BLaER1 treated with 17β-estradiol and CSF1 and Interleukin-3, amounts not matched to agents 10 nM and 100 nM (cell line): ENCODE measurements at regions not wholly inside any gene's neighbourhood (a gene's known extent, or its start where the extent isn't known, plus 50 kb on each side); places are given as distances from the start of the nearest gene placed in this dataset.

Experiments
- H3K27ac ChIP-seq, 11 experiments: shearing (Covaris generic); formaldehyde crosslinking; 2 replicates each; pipeline ENCODE4 v1.8.1; 2022
- H3K27me3 ChIP-seq, 11 experiments: shearing (Covaris generic); formaldehyde crosslinking; 2 replicates each; pipeline ENCODE4 v1.8.1; 2022
- H3K36me3 ChIP-seq, 11 experiments: shearing (Covaris generic); formaldehyde crosslinking; 2 replicates each; pipeline ENCODE4 v1.8.1; 2022
- H3K4me1 ChIP-seq, 10 experiments: shearing (Covaris generic); formaldehyde crosslinking; 2 replicates each; pipeline ENCODE4 v1.8.1; 2022
- H3K4me2 ChIP-seq, 11 experiments: shearing (Covaris generic); formaldehyde crosslinking; 2 replicates each; pipeline ENCODE4 v1.8.1; 2022
- H3K4me3 ChIP-seq, 10 experiments: shearing (Covaris generic); formaldehyde crosslinking; 2 replicates each; pipeline ENCODE4 v1.8.1; 2022
- H3K9ac ChIP-seq, 11 experiments: shearing (Covaris generic); formaldehyde crosslinking; 2 replicates each; pipeline ENCODE4 v1.8.1; 2022
- H3K9me3 ChIP-seq, 11 experiments: shearing (Covaris generic); formaldehyde crosslinking; replicated peaks in 1 of 11; 2 replicates each; pipeline ENCODE4 v1.8.1; 2022
- H4K20me1 ChIP-seq, 11 experiments: shearing (Covaris generic); formaldehyde crosslinking; 2 replicates each; pipeline ENCODE4 v1.8.1; 2022
- Cebpa-rat ChIP-seq, 11 experiments: shearing (Covaris generic); IDR thresholded peaks; 2 replicates each; pipeline ENCODE4 v1.8.1; 2022

- peaks cover 27 to 98% (median 51%) of the 10 kb centered on the region in 10 experiments for H3K4me1 ChIP-seq
- peaks cover 18 to 45% (median 40%) of the 10 kb centered on the region in 11 experiments for H3K27me3 ChIP-seq
- peaks cover 0 to 63% (median 4%) of the 10 kb centered on the region in 11 experiments; a peak in 10 of 22 replicates for H4K20me1 ChIP-seq
- peaks cover 0 to 22% (median 0%) of the 10 kb centered on the region in 11 experiments; a peak in 6 of 22 replicates for H3K36me3 ChIP-seq
- H3K4me3 ChIP-seq, result peak overlapping the region in 3 of 10 experiments; percentile 53 to 70 (median 62); a peak in 4 of 20 replicates
- H3K4me2 ChIP-seq, result peak overlapping the region in 10 of 11 experiments; percentile 6 to 98 (median 90); a peak in 18 of 22 replicates
- peaks cover 0 to 8% (median 6%) of the 10 kb centered on the region in 11 experiments; a peak in 5 of 22 replicates for H3K9me3 ChIP-seq
- TF ChIP-seq Cebpa-rat (IDR thresholded peaks at IDR 0.05), result no peak
- H3K9ac ChIP-seq, result peak overlapping the region in 3 of 11 experiments; percentile 78 to 93 (median 88); a peak in 6 of 22 replicates
- peak overlapping the region in 3 of 11 experiments; percentile 58 to 89 (median 86); a peak in 6 of 22 replicates for H3K27ac ChIP-seq
Observed at GRCh38 chr1:9179463-9180110, 50.7 kb upstream of the GPR157 start.

DNA sequence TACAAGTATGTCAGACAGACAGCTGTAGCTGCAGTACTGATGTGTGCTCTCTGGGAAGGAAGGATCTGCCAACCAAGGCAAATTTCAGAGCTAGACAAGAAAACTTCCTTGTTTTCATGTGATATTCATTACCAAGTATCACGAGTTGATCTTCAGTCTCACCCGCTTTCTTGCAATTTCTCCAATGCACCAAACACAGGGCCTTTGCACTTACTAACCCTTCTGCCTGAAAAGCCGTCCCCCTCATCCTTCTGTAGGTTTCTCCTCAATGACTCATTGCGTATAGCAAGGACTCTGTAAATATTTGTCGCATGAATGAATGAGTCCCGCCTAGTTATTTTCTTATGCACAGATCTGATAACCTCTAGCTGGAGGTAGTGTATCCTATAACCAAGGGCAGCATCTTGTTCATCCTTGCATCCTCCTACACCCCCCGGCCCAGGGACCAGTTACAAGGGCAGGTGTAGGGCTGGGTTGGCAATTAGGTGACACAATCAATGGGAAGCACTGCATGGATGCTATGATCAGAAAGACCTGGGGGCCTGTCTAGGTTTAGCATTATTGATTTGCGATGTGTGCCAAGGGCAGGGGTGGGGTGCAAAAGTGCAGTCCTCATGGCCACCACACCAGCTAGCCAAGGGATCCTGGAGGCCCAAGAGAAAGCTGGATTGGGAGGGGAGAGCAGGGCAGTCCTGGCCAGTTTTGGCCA lies 51.4 kb upstream of the GPR157 start:
- Histone ChIP-seq H3K9me3 (peaks cover 0 to 8% (median 6%) of the 10 kb centered on the region in 11 experiments; a peak in 5 of 22 replicates), H3K4me3 (peak overlapping the region in 6 of 10 experiments; percentile 50 to 70 (median 60); a peak in 10 of 20 replicates), H3K27ac (peak overlapping the region in 3 of 11 experiments; percentile 58 to 89 (median 86); a peak in 6 of 22 replicates), H3K27me3 (peaks cover 18 to 49% (median 44%) of the 10 kb centered on the region in 11 experiments), H3K9ac (peak overlapping the region in 4 of 11 experiments; percentile 69 to 93 (median 83); a peak in 6 of 22 replicates), H3K4me1 (peaks cover 33 to 98% (median 57%) of the 10 kb centered on the region in 10 experiments), H4K20me1 (peaks cover 0 to 57% (median 4%) of the 10 kb centered on the region in 11 experiments; a peak in 9 of 22 replicates), H3K36me3 (peaks cover 0 to 27% (median 0%) of the 10 kb centered on the region in 11 experiments; a peak in 6 of 22 replicates), H3K4me2 (peak overlapping the region; percentile 76 to 98 (median 92); a peak in 19 of 22 replicates)
- TF ChIP-seq Cebpa-rat (IDR thresholded peaks at IDR 0.05), result no peak

- TF ChIP-seq Cebpa-rat (IDR thresholded peaks at IDR 0.05), result no peak
- peaks cover 18 to 52% (median 44%) of the 10 kb centered on the region in 11 experiments for H3K27me3 ChIP-seq
- H3K27ac ChIP-seq, result peak overlapping the region; percentile 67 to 89 (median 78)
- H3K4me2 ChIP-seq, result peak overlapping the region; percentile 76 to 98 (median 92)
- H4K20me1 ChIP-seq, result peaks cover 0 to 46% (median 4%) of the 10 kb centered on the region in 11 experiments; a peak in 9 of 22 replicates
- H3K4me3 ChIP-seq, result peak overlapping the region; percentile 50 to 70 (median 62)
- peaks cover 0 to 8% (median 6%) of the 10 kb centered on the region in 11 experiments; a peak in 5 of 22 replicates for H3K9me3 ChIP-seq
- H3K36me3 ChIP-seq, result peaks cover 0 to 22% (median 0%) of the 10 kb centered on the region in 11 experiments; a peak in 5 of 22 replicates
- peaks cover 41 to 90% (median 62%) of the 10 kb centered on the region in 10 experiments for H3K4me1 ChIP-seq
- peak overlapping the region; percentile 60 to 93 (median 77) for H3K9ac ChIP-seq
Observed at GRCh38 chr1:9181176-9181906, 52.4 kb upstream of the GPR157 start.

GRCh38 chr1:9181990-9182783 lies 52.4 kb upstream of the H6PD start:
- Histone ChIP-seq H3K4me2 (peak overlapping the region; percentile 76 to 98 (median 92)), H3K9me3 (peaks cover 0 to 8% (median 6%) of the 10 kb centered on the region in 11 experiments; a peak in 5 of 22 replicates), H3K9ac (peak overlapping the region; percentile 60 to 93 (median 77)), H3K27ac (peak overlapping the region; percentile 67 to 89 (median 78)), H4K20me1 (peaks cover 0 to 41% (median 4%) of the 10 kb centered on the region in 11 experiments; a peak in 9 of 22 replicates), H3K4me1 (peaks cover 41 to 88% (median 62%) of the 10 kb centered on the region in 10 experiments), H3K27me3 (peaks cover 18 to 52% (median 44%) of the 10 kb centered on the region in 11 experiments), H3K4me3 (peak overlapping the region; percentile 50 to 70 (median 62)), H3K36me3 (peaks cover 0 to 22% (median 0%) of the 10 kb centered on the region in 11 experiments; a peak in 5 of 22 replicates)
- no peak for TF ChIP-seq Cebpa-rat (IDR thresholded peaks at IDR 0.05)

GRCh38 chr1:9182784-9183257 lies 51.8 kb upstream of the H6PD start:
- no peak for TF ChIP-seq Cebpa-rat (IDR thresholded peaks at IDR 0.05)
- Histone ChIP-seq H3K27ac (peak overlapping the region; percentile 67 to 89 (median 78)), H3K4me1 (peaks cover 41 to 85% (median 62%) of the 10 kb centered on the region in 10 experiments), H4K20me1 (peaks cover 0 to 38% (median 4%) of the 10 kb centered on the region in 11 experiments; a peak in 9 of 22 replicates), H3K36me3 (peaks cover 0 to 21% (median 0%) of the 10 kb centered on the region in 11 experiments; a peak in 5 of 22 replicates), H3K9ac (peak overlapping the region; percentile 60 to 93 (median 77)), H3K4me3 (peak overlapping the region; percentile 50 to 70 (median 62)), H3K4me2 (peak overlapping the region; percentile 76 to 98 (median 92)), H3K9me3 (peaks cover 0 to 8% (median 6%) of the 10 kb centered on the region in 11 experiments; a peak in 5 of 22 replicates), H3K27me3 (peaks cover 18 to 52% (median 44%) of the 10 kb centered on the region in 11 experiments)

DNA sequence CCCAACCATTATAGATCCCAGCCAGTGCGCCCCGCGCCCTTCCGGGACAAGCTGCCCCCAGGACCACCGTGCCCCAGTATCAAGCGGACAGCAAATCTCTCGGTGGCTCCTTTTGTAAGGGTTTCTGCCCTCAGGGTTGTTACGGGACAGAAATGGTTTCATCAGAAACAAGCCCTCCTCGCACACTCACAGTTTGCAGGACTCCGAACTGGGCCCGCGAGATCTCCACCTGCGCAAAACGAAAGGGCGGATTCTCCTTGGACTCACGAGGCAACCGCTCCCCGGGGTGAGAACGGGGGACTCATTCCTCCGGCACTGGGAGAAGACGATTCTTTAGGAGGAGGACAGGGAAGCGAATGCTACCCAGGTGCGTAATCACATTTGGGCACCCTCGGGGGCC lies 51.1 kb upstream of the H6PD start:
- Histone ChIP-seq H3K4me2 (peak overlapping the region; percentile 76 to 98 (median 92); a peak in 21 of 22 replicates), H3K27ac (peak overlapping the region in 2 of 11 experiments; percentile 86 to 89; a peak in 4 of 22 replicates), H3K4me3 (peak overlapping the region in 9 of 10 experiments; percentile 53 to 70 (median 62); a peak in 14 of 20 replicates), H4K20me1 (peaks cover 0 to 32% (median 4%) of the 10 kb centered on the region in 11 experiments; a peak in 9 of 22 replicates), H3K9ac (peak overlapping the region in 3 of 11 experiments; percentile 81 to 93 (median 88); a peak in 6 of 22 replicates), H3K27me3 (peaks cover 18 to 52% (median 44%) of the 10 kb centered on the region in 11 experiments), H3K4me1 (peaks cover 41 to 79% (median 62%) of the 10 kb centered on the region in 10 experiments), H3K36me3 (peaks cover 0 to 14% (median 0%) of the 10 kb centered on the region in 11 experiments; a peak in 5 of 22 replicates), H3K9me3 (peaks cover 0 to 8% (median 6%) of the 10 kb centered on the region in 11 experiments; a peak in 5 of 22 replicates)
- no peak for TF ChIP-seq Cebpa-rat (IDR thresholded peaks at IDR 0.05)
